Stimulated activated CD8-positive, alpha-beta memory T cell treated with anti-CD3 and anti-CD28 coated beads, Interleukin-7, amount 100 ng/mL, for 24 hours (primary cell): ENCODE measurements at regions not wholly inside any gene's neighbourhood (a gene's known extent, or its start where the extent isn't known, plus 50 kb on each side); places are given as distances from the start of the nearest gene placed in this dataset.
"Not testable (repeated sequence)": the region's sequence is repeated elsewhere in the genome, so short reads cannot be mapped to it uniquely, and the experiment has no call there.

ENCODE experiments used
- DNase-seq: peaks from one replicate; pipeline ENCODE4 v3.0.0-alpha.2; 2020; ENCODE audit warnings: low read depth

- DNase-seq, result no peak
Observed at GRCh38 chr5:90133941-90134340, 275.6 kb downstream of the CETN3 start.

- DNase-seq, result no peak
Observed at GRCh38 chr5:90131383-90132133, 278.0 kb downstream of the CETN3 start.

GRCh38 chr5:90128551-90128950, 281.0 kb downstream of the CETN3 start:
- no peak for DNase-seq

GRCh38 chr5:90119531-90119971, 290.0 kb downstream of the CETN3 start:
- DNase-seq, result no peak

- DNase-seq, result no peak
Observed at GRCh38 chr5:90117005-90117404, 292.6 kb downstream of the CETN3 start.

GRCh38 chr5:90113108-90113507, 296.4 kb downstream of the CETN3 start:
- DNase-seq, result no peak

- no peak for DNase-seq
Observed at GRCh38 chr5:90112033-90112692, 297.4 kb downstream of the CETN3 start.

GRCh38 chr5:90111364-90112032, 298.1 kb downstream of the CETN3 start:
- DNase-seq, result no peak

GRCh38 chr5:90109285-90109684, 300.3 kb downstream of the CETN3 start:
- no peak for DNase-seq

- DNase-seq, result no peak
Observed at GRCh38 chr5:90099099-90099498, 310.5 kb downstream of the CETN3 start.

- no peak for DNase-seq
Observed at GRCh38 chr5:90097082-90097477, 312.5 kb downstream of the CETN3 start.

- DNase-seq, result no peak
Observed at GRCh38 chr5:90096415-90097081, 313.0 kb downstream of the CETN3 start.

GRCh38 chr5:90095292-90096060, 314.1 kb downstream of the CETN3 start:
- DNase-seq, result no peak

- DNase-seq, result no peak
Observed at GRCh38 chr5:90093751-90094485, 315.6 kb downstream of the CETN3 start.

GRCh38 chr5:90092734-90093133, 316.8 kb downstream of the CETN3 start:
- DNase-seq, result no peak

- DNase-seq, result no peak
Observed at GRCh38 chr5:90084342-90084741, 325.2 kb downstream of the CETN3 start.

- not testable (repeated sequence) for DNase-seq
Observed at GRCh38 chr5:90073026-90073570, 336.5 kb downstream of the CETN3 start.

- no peak for DNase-seq
Observed at GRCh38 chr5:90071656-90072055, 337.9 kb downstream of the CETN3 start.

GRCh38 chr5:90071066-90071465, 338.5 kb downstream of the CETN3 start:
- no peak for DNase-seq

- no peak for DNase-seq
Observed at GRCh38 chr5:90066920-90067319, 342.6 kb downstream of the CETN3 start.
